ENCODE measurements at regions not wholly inside any gene's neighbourhood (a gene's known extent, or its start where the extent isn't known, plus 50 kb on each side); places are given as distances from the start of the nearest gene placed in this dataset.

- no peak overlapping the region for H3K4me3 ChIP-seq (ENCODE audit: low read length)
Measured at GRCh38 chr6:68049562-68049961, 585.5 kb upstream of the ADGRB3 start.

DNA sequence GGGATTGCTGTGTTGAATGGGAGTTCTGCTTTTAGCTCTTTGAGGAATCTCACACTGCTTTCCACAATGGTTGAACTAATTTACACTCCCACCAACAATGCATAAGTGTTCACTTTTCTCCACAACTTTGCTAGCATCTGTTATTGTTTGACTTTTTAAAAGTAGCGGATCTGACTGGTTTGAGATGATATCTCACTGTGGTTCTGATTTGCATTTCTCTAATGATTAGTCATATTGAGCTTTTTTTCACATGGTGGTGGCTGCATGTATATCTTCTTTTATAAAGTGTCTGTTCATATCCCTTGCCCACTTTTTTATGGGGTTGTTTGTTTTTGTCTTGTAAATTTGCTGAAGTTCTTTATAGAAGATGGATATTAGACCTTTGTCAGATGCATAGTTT lies 588.3 kb upstream of the ADGRB3 start:
- H3K9me3 ChIP-seq (replicated peaks; ENCODE audit: insufficient read depth, low read length) = no peaks in the 10 kb centered on the region
- DNase-seq = no peak
- H3K79me2 ChIP-seq (ENCODE audit: low read length) = no peaks in the 10 kb centered on the region
- H2AFZ ChIP-seq (ENCODE audit: low read length) = no peak overlapping the region
- H3F3A ChIP-seq (ENCODE audit: insufficient read depth, low read length) = no peaks in the 10 kb centered on the region
- TF ChIP-seq EZH2phosphoT487 (IDR thresholded peaks at IDR 0.05; ENCODE audit: low read length) (no peak), EZH2 (optimal IDR thresholded peaks at IDR 0.05; ENCODE audit: low read depth, low read length) (no peak), CTCF (IDR thresholded peaks at IDR 0.05; ENCODE audit: low read length) (no peak)
- no peaks in the 10 kb centered on the region for H3K27me3 ChIP-seq (replicated peaks; ENCODE audit: insufficient read depth, low read length)
- H3K4me1 ChIP-seq (ENCODE audit: low read length) = no peaks in the 10 kb centered on the region
- H4K20me1 ChIP-seq (ENCODE audit: insufficient read depth, low read length) = no peaks in the 10 kb centered on the region
- H3K4me3 ChIP-seq (ENCODE audit: low read length) = no peak overlapping the region
- H3K9ac ChIP-seq (ENCODE audit: low read length) = no peak overlapping the region
- no peaks in the 10 kb centered on the region for H3K9me2 ChIP-seq (replicated peaks; ENCODE audit: insufficient read depth, low read length)
- H3K27ac ChIP-seq (ENCODE audit: low read length) = no peak overlapping the region
- no peak overlapping the region for H3K4me2 ChIP-seq (ENCODE audit: low read depth, low read length)
- H3K36me3 ChIP-seq (replicated peaks; ENCODE audit: insufficient read depth, low read length) = no peaks in the 10 kb centered on the region

More at GRCh38 chr6:68049562-68049961, 585.5 kb upstream of the ADGRB3 start:
- Histone ChIP-seq H3K79me2 (ENCODE audit: low read length) (no peaks in the 10 kb centered on the region), H3F3A (ENCODE audit: insufficient read depth, low read length) (no peaks in the 10 kb centered on the region), H2AFZ (ENCODE audit: low read length) (no peak overlapping the region), H3K27me3 (replicated peaks; ENCODE audit: insufficient read depth, low read length) (no peaks in the 10 kb centered on the region), H3K27ac (ENCODE audit: low read length) (no peak overlapping the region), H4K20me1 (ENCODE audit: insufficient read depth, low read length) (no peaks in the 10 kb centered on the region), H3K4me1 (ENCODE audit: low read length) (no peaks in the 10 kb centered on the region), H3K9me3 (replicated peaks; ENCODE audit: insufficient read depth, low read length) (no peaks in the 10 kb centered on the region), H3K9ac (ENCODE audit: low read length) (no peak overlapping the region), H3K9me2 (replicated peaks; ENCODE audit: insufficient read depth, low read length) (no peaks in the 10 kb centered on the region), H3K4me2 (ENCODE audit: low read depth, low read length) (no peak overlapping the region), H3K36me3 (replicated peaks; ENCODE audit: insufficient read depth, low read length) (no peaks in the 10 kb centered on the region)
- TF ChIP-seq EZH2 (optimal IDR thresholded peaks at IDR 0.05; ENCODE audit: low read depth, low read length) = no peak
- no peak for DNase-seq

GRCh38 chr6:68046302-68046701 lies 588.8 kb upstream of the ADGRB3 start:
- Histone ChIP-seq H3K4me3 (ENCODE audit: low read length) (no peak overlapping the region), H3K9ac (ENCODE audit: low read length) (no peak overlapping the region), H3K9me2 (replicated peaks; ENCODE audit: insufficient read depth, low read length) (no peaks in the 10 kb centered on the region), H3K79me2 (ENCODE audit: low read length) (no peaks in the 10 kb centered on the region), H3K36me3 (replicated peaks; ENCODE audit: insufficient read depth, low read length) (no peaks in the 10 kb centered on the region), H3K4me2 (ENCODE audit: low read depth, low read length) (no peak overlapping the region), H3K27ac (ENCODE audit: low read length) (no peak overlapping the region), H3K27me3 (replicated peaks; ENCODE audit: insufficient read depth, low read length) (no peaks in the 10 kb centered on the region), H4K20me1 (ENCODE audit: insufficient read depth, low read length) (no peaks in the 10 kb centered on the region), H3F3A (ENCODE audit: insufficient read depth, low read length) (no peaks in the 10 kb centered on the region), H2AFZ (ENCODE audit: low read length) (no peak overlapping the region), H3K4me1 (ENCODE audit: low read length) (no peaks in the 10 kb centered on the region), H3K9me3 (replicated peaks; ENCODE audit: insufficient read depth, low read length) (no peaks in the 10 kb centered on the region)
- TF ChIP-seq EZH2phosphoT487 (IDR thresholded peaks at IDR 0.05; ENCODE audit: low read length) (no peak), EZH2 (optimal IDR thresholded peaks at IDR 0.05; ENCODE audit: low read depth, low read length) (no peak)
- no peak for DNase-seq

GRCh38 chr6:68045193-68045592 lies 589.9 kb upstream of the ADGRB3 start:
- Histone ChIP-seq H3K4me2 (ENCODE audit: low read depth, low read length) (no peak overlapping the region), H3K9ac (ENCODE audit: low read length) (no peak overlapping the region), H3K9me2 (replicated peaks; ENCODE audit: insufficient read depth, low read length) (no peaks in the 10 kb centered on the region), H3K27me3 (replicated peaks; ENCODE audit: insufficient read depth, low read length) (no peaks in the 10 kb centered on the region), H3K4me1 (ENCODE audit: low read length) (no peaks in the 10 kb centered on the region), H3K4me3 (ENCODE audit: low read length) (no peak overlapping the region), H3K36me3 (replicated peaks; ENCODE audit: insufficient read depth, low read length) (no peaks in the 10 kb centered on the region), H3K9me3 (replicated peaks; ENCODE audit: insufficient read depth, low read length) (no peaks in the 10 kb centered on the region), H4K20me1 (ENCODE audit: insufficient read depth, low read length) (no peaks in the 10 kb centered on the region), H3K27ac (ENCODE audit: low read length) (no peak overlapping the region), H2AFZ (ENCODE audit: low read length) (no peak overlapping the region), H3K79me2 (ENCODE audit: low read length) (no peaks in the 10 kb centered on the region), H3F3A (ENCODE audit: insufficient read depth, low read length) (no peaks in the 10 kb centered on the region)
- DNase-seq = no peak
- TF ChIP-seq CTCF (IDR thresholded peaks at IDR 0.05; ENCODE audit: low read length) = no peak
- TF ChIP-seq EZH2 (optimal IDR thresholded peaks at IDR 0.05; ENCODE audit: low read depth, low read length) = no peak
- no peak for TF ChIP-seq EZH2phosphoT487 (IDR thresholded peaks at IDR 0.05; ENCODE audit: low read length)
